ENCODE measurements at regions not wholly inside any gene's neighbourhood (a gene's known extent, or its start where the extent isn't known, plus 50 kb on each side); places are given as distances from the start of the nearest gene placed in this dataset.

- no peak overlapping the region for H3K4me3 ChIP-seq (replicated peaks; ENCODE audit: low read depth, low read length)
- no peak for TF ChIP-seq CTCF (IDR thresholded peaks at IDR 0.05; ENCODE audit: insufficient read depth, low read length, poor library complexity, severe bottlenecking)
- H3K36me3 ChIP-seq (ENCODE audit: control insufficient read depth, insufficient read depth, low read length), result no peaks in the 10 kb centered on the region
- no peaks in the 10 kb centered on the region; the same call in 1 of the 2 replicates for H3K27me3 ChIP-seq (replicated peaks; ENCODE audit: control insufficient read depth, insufficient read depth, low read length)
- no peak for DNase-seq (ENCODE audit: extremely low read depth, insufficient read length)
Observed at GRCh38 chr3:176824811-176825210, 372.5 kb downstream of the TBL1XR1 start.

DNA sequence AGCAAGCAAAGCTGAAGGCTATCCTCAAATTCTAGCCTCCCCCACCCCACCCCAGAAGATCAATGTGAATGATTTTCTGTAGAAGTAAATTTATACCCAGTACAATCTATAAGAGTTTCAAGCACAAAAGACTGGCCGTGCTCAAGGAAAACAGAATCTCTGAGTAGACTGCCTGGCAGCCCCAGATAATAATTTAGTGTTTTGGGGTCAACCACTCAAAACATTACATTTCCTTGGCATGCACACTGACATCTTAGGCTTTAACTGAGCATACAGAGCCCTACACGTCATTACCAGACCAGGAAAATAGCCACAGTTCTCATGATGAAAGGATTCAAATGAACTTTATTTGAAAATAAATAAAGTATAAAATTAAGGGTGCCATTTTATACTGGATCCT, 376.5 kb downstream of the TBL1XR1 start:
- no peak for TF ChIP-seq CTCF (IDR thresholded peaks at IDR 0.05; ENCODE audit: insufficient read depth, low read length, poor library complexity, severe bottlenecking)
- Histone ChIP-seq H3K36me3 (ENCODE audit: control insufficient read depth, insufficient read depth, low read length) (no peaks in the 10 kb centered on the region), H3K4me3 (replicated peaks; ENCODE audit: low read depth, low read length) (no peak overlapping the region), H3K27me3 (replicated peaks; ENCODE audit: control insufficient read depth, insufficient read depth, low read length) (no peaks in the 10 kb centered on the region; the same call in 1 of the 2 replicates)
- DNase-seq (ENCODE audit: extremely low read depth, insufficient read length), result no peak

- no peak overlapping the region for H3K4me3 ChIP-seq (replicated peaks; ENCODE audit: low read depth, low read length)
- no peak for TF ChIP-seq CTCF (IDR thresholded peaks at IDR 0.05; ENCODE audit: insufficient read depth, low read length, poor library complexity, severe bottlenecking)
- H3K27me3 ChIP-seq (replicated peaks; ENCODE audit: control insufficient read depth, insufficient read depth, low read length), result no peaks in the 10 kb centered on the region
- no peaks in the 10 kb centered on the region for H3K36me3 ChIP-seq (ENCODE audit: control insufficient read depth, insufficient read depth, low read length)
- no peak for DNase-seq (ENCODE audit: extremely low read depth, insufficient read length)
Observed at GRCh38 chr3:176816937-176817336, 380.3 kb downstream of the TBL1XR1 start.

- Histone ChIP-seq H3K36me3 (ENCODE audit: control insufficient read depth, insufficient read depth, low read length) (no peaks in the 10 kb centered on the region), H3K4me3 (replicated peaks; ENCODE audit: low read depth, low read length) (no peak overlapping the region), H3K27me3 (replicated peaks; ENCODE audit: control insufficient read depth, insufficient read depth, low read length) (no peaks in the 10 kb centered on the region)
- peak; percentile 75 for TF ChIP-seq CTCF (IDR thresholded peaks at IDR 0.05; ENCODE audit: insufficient read depth, low read length, poor library complexity, severe bottlenecking)
- DNase-seq (ENCODE audit: extremely low read depth, insufficient read length), result peak; percentile 9
Observed at GRCh38 chr3:176814285-176814684, 383.0 kb downstream of the TBL1XR1 start.

DNA sequence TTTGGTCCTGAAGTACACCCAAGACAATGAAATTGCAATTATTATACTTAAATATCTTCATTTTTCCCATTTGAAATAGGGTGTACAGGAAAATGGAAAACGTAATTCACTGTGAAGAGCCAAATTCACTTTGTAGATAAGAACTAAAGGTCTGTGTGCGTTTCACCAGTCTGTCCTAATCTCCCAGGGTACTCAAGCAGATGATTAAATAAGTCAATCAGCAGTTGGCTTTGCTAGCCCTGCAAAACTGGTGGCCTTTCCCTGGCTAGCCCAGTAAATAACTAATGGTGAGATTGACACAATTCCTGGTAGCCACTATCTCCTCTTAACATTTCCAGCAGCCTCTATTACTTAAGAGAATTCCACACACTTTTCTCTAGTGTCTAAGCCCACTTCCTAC, 389.3 kb downstream of the TBL1XR1 start:
- no peak for TF ChIP-seq CTCF (IDR thresholded peaks at IDR 0.05; ENCODE audit: insufficient read depth, low read length, poor library complexity, severe bottlenecking)

GRCh38 chr3:176799675-176800074, 397.6 kb downstream of the TBL1XR1 start:
- DNase-seq (ENCODE audit: extremely low read depth, insufficient read length), result no peak
- no peak for TF ChIP-seq CTCF (IDR thresholded peaks at IDR 0.05; ENCODE audit: insufficient read depth, low read length, poor library complexity, severe bottlenecking)
- H3K4me3 ChIP-seq (replicated peaks; ENCODE audit: low read depth, low read length), result no peak overlapping the region

More for the DNA sequence above, 389.3 kb downstream of the TBL1XR1 start:
- Histone ChIP-seq H3K4me3 (replicated peaks; ENCODE audit: low read depth, low read length) (no peak overlapping the region), H3K27me3 (replicated peaks; ENCODE audit: control insufficient read depth, insufficient read depth, low read length) (no peaks in the 10 kb centered on the region), H3K36me3 (ENCODE audit: control insufficient read depth, insufficient read depth, low read length) (no peaks in the 10 kb centered on the region)
- DNase-seq (ENCODE audit: extremely low read depth, insufficient read length), result no peak

More at GRCh38 chr3:176799675-176800074, 397.6 kb downstream of the TBL1XR1 start:
- Histone ChIP-seq H3K27me3 (replicated peaks; ENCODE audit: control insufficient read depth, insufficient read depth, low read length) (no peaks in the 10 kb centered on the region), H3K36me3 (ENCODE audit: control insufficient read depth, insufficient read depth, low read length) (no peaks in the 10 kb centered on the region)
